GM12865 (cell line): ENCODE measurements at regions not wholly inside any gene's neighbourhood (a gene's known extent, or its start where the extent isn't known, plus 50 kb on each side); places are given as distances from the start of the nearest gene placed in this dataset.

ENCODE experiments used
- DNase-seq: peaks from one replicate; pipeline ENCODE4 v3.0.0; 2010; ENCODE audit warnings: low read depth
- H3K4me3 ChIP-seq: 2 replicates; pipeline ENCODE4 v1.5.1; 2011; ENCODE audit warnings: mild to moderate bottlenecking, low read depth, low read length, control low read depth
- CTCF ChIP-seq: IDR thresholded peaks from 2 replicates; pipeline ENCODE4 v1.5.1; 2011; ENCODE audit warnings: low read length, control low read depth, low read depth, inconsistent platforms; ENCODE audit not compliant: insufficient read depth; ENCODE audit errors: missing control alignments

- no peak overlapping the region for H3K4me3 ChIP-seq
- TF ChIP-seq CTCF, result no peak
- no peak for DNase-seq
Observed at GRCh38 chr5:114634517-114634916, 272.6 kb downstream of the KCNN2 start.

GRCh38 chr5:114612406-114612805 lies 250.5 kb downstream of the KCNN2 start:
- no peak overlapping the region for H3K4me3 ChIP-seq
- no peak for TF ChIP-seq CTCF
- no peak for DNase-seq

GRCh38 chr5:114581136-114581535 lies 219.3 kb downstream of the KCNN2 start:
- no peak for TF ChIP-seq CTCF
- no peak for DNase-seq
- H3K4me3 ChIP-seq, result no peak overlapping the region

GRCh38 chr5:114565871-114566270 lies 204.0 kb downstream of the KCNN2 start:
- DNase-seq, result no peak
- TF ChIP-seq CTCF, result no peak
- H3K4me3 ChIP-seq, result no peak overlapping the region

GRCh38 chr5:114565139-114565538 lies 203.3 kb downstream of the KCNN2 start:
- no peak for DNase-seq
- no peak overlapping the region for H3K4me3 ChIP-seq
- no peak for TF ChIP-seq CTCF

- no peak overlapping the region for H3K4me3 ChIP-seq
- no peak for TF ChIP-seq CTCF
- DNase-seq, result no peak
Observed at GRCh38 chr5:114561415-114561814, 199.5 kb downstream of the KCNN2 start.
